Endothelial cell of umbilical vein (primary cell): ENCODE measurements at regions not wholly inside any gene's neighbourhood (a gene's known extent, or its start where the extent isn't known, plus 50 kb on each side); places are given as distances from the start of the nearest gene placed in this dataset.

ENCODE experiments used
- CTCF ChIP-seq, 2 donors: IDR thresholded peaks; 1 replicate in 1 of 2; 2 replicates in 1 of 2; pipeline ENCODE4 v1.5.1; 2011; ENCODE audit warnings: low read length in 2 of 2, mild to moderate bottlenecking in 2 of 2, moderate library complexity in 2 of 2, control low read depth in 1 of 2, inconsistent platforms in 1 of 2, low read depth in 1 of 2; ENCODE audit not compliant: insufficient read depth in 1 of 2; ENCODE audit errors: extremely low read depth in 1 of 2
- POLR2AphosphoS5 ChIP-seq: IDR thresholded peaks from 2 replicates; pipeline ENCODE4 v1.6.1; 2012; ENCODE audit warnings: low read depth, mild to moderate bottlenecking, control low read depth, low read length, moderate library complexity; ENCODE audit not compliant: insufficient read depth

GRCh38 chr2:64391940-64392339 lies 62.0 kb upstream of the LGALSL start:
- TF ChIP-seq POLR2AphosphoS5 (no peak), CTCF (IDR thresholded peaks at IDR 0.05; ENCODE audit: extremely low read depth in 1 of 2, insufficient read depth in 1 of 2, low read depth in 1 of 2, low read length in 2 of 2) (no peak)
